GDM1 (cell line): ENCODE measurements at regions not wholly inside any gene's neighbourhood (a gene's known extent, or its start where the extent isn't known, plus 50 kb on each side); places are given as distances from the start of the nearest gene placed in this dataset.
"Not testable (repeated sequence)": the region's sequence is repeated elsewhere in the genome, so short reads cannot be mapped to it uniquely, and the experiment has no call there.

ENCODE experiments used
- DNase-seq: peaks from one replicate; lab custom pipeline; 2025; lab: John Stamatoyannopoulos, UW

GRCh38 chr4:110424144-110424543, 51.8 kb upstream of the ENPEP start:
- no peak for DNase-seq

GRCh38 chr4:110418641-110419040, 57.3 kb upstream of the ENPEP start:
- no peak for DNase-seq

GRCh38 chr4:110417136-110417535, 58.8 kb upstream of the ENPEP start:
- DNase-seq: no peak

- DNase-seq: no peak
These were observed 60.5 kb upstream of the ENPEP start for GRCh38 chr4:110415478-110415877.

GRCh38 chr4:110415041-110415440, 60.9 kb upstream of the ENPEP start:
- no peak for DNase-seq

GRCh38 chr4:110414561-110414920, 61.4 kb upstream of the ENPEP start:
- DNase-seq: no peak

- DNase-seq: not testable (repeated sequence)
These were observed 62.0 kb upstream of the ENPEP start for GRCh38 chr4:110413807-110414560.

- DNase-seq: no peak
These were observed 63.4 kb upstream of the ENPEP start for GRCh38 chr4:110412354-110413065.

GRCh38 chr4:110411574-110412011, 64.4 kb upstream of the ENPEP start:
- no peak for DNase-seq

GRCh38 chr4:110410853-110411573, 64.9 kb upstream of the ENPEP start:
- DNase-seq: not testable (repeated sequence)

- DNase-seq: no peak
These were observed 75.9 kb upstream of the ENPEP start for GRCh38 chr4:110400086-110400485.

GRCh38 chr4:110399046-110399445, 76.9 kb upstream of the ENPEP start:
- not testable (repeated sequence) for DNase-seq

GRCh38 chr4:110396963-110397362, 79.0 kb upstream of the ENPEP start:
- no peak for DNase-seq

GRCh38 chr4:110395421-110395820, 80.5 kb upstream of the ENPEP start:
- DNase-seq: no peak

- no peak for DNase-seq
These were observed 81.1 kb upstream of the ENPEP start for GRCh38 chr4:110394871-110395270.

- DNase-seq: no peak
These were observed 94.2 kb upstream of the ENPEP start for GRCh38 chr4:110381784-110382183.

GRCh38 chr4:110372485-110372884, 103.5 kb upstream of the ENPEP start:
- no peak for DNase-seq

GRCh38 chr4:110371016-110371770, 104.8 kb upstream of the ENPEP start:
- DNase-seq: no peak

GRCh38 chr4:110368409-110368808, 107.5 kb upstream of the ENPEP start:
- DNase-seq: no peak

- no peak for DNase-seq
These were observed 108.8 kb upstream of the ENPEP start for GRCh38 chr4:110367156-110367555.

GRCh38 chr4:110365761-110366160, 110.2 kb upstream of the ENPEP start:
- DNase-seq: no peak

- no peak for DNase-seq
These were observed 110.9 kb upstream of the ENPEP start for GRCh38 chr4:110364911-110365520.
